ENCODE measurements at regions not wholly inside any gene's neighbourhood (a gene's known extent, or its start where the extent isn't known, plus 50 kb on each side); places are given as distances from the start of the nearest gene placed in this dataset.

GRCh38 chr10:33553748-33554571 lies 219.5 kb upstream of the NRP1 start (continued):
- TF ChIP-seq HDAC2 (IDR thresholded peaks at IDR 0.05; ENCODE audit: borderline replicate concordance in 1 of 2, low read depth in 2 of 2, low read length in 2 of 2) (no peak), KDM4A (IDR thresholded peaks at IDR 0.05; ENCODE audit: low read depth, low read length, severe bottlenecking) (no peak), TCF12 (IDR thresholded peaks at IDR 0.05; ENCODE audit: low read depth, low read length) (no peak), HDAC6 (IDR thresholded peaks at IDR 0.05; ENCODE audit: low read depth, low read length) (no peak)

Data from H1 (cell line).